ENCODE measurements at regions not wholly inside any gene's neighbourhood (a gene's known extent, or its start where the extent isn't known, plus 50 kb on each side); places are given as distances from the start of the nearest gene placed in this dataset.

- ATAC-seq = no peak
- H3K27ac ChIP-seq = no peak overlapping the region
- DNase-seq = no peak
- 51 to 58% methylated on average over 4 of the region's 4 CpGs for WGBS, 2 donors
- no peak overlapping the region for H3K4me3 ChIP-seq
- no peak for TF ChIP-seq CTCF (IDR thresholded peaks at IDR 0.05)
- no peaks in the 10 kb centered on the region for H3K4me1 ChIP-seq
- peaks cover 0 to 39% (median 25%) of the 10 kb centered on the region in 7 donors for H3K27me3 ChIP-seq
- H3K9me3 ChIP-seq = no peaks in the 10 kb centered on the region
- intact Hi-C loops (cut with DNase I) = no loop called here
- H3K36me3 ChIP-seq = no peaks in the 10 kb centered on the region
These were observed 408.5 kb downstream of the PTPRU start for GRCh38 chr1:29644812-29645211.

- Histone ChIP-seq H3K4me1 (no peaks in the 10 kb centered on the region), H3K27me3 (peaks cover 0 to 36% (median 24%) of the 10 kb centered on the region in 7 donors)
These were observed 407.6 kb downstream of the PTPRU start for GRCh38 chr1:29643838-29644440.

GRCh38 chr1:29643281-29643680, 407.0 kb downstream of the PTPRU start:
- no peak for TF ChIP-seq CTCF (IDR thresholded peaks at IDR 0.05)
- Histone ChIP-seq H3K36me3 (no peaks in the 10 kb centered on the region), H3K4me1 (no peaks in the 10 kb centered on the region), H3K9me3 (no peaks in the 10 kb centered on the region), H3K4me3 (no peak overlapping the region), H3K27me3 (peaks cover 0 to 37% (median 24%) of the 10 kb centered on the region in 7 donors), H3K27ac (no peak overlapping the region)
- 83 to 84% methylated on average over 4 of the region's 4 CpGs for WGBS, 2 donors
- no peak for ATAC-seq
- no peak for DNase-seq
- intact Hi-C loops (cut with DNase I) = no loop called here

More at GRCh38 chr1:29643838-29644440, 407.6 kb downstream of the PTPRU start:
- intact Hi-C loops (cut with DNase I) = no loop called here
- Histone ChIP-seq H3K9me3 (no peaks in the 10 kb centered on the region), H3K4me3 (no peak overlapping the region), H3K36me3 (no peaks in the 10 kb centered on the region), H3K27ac (no peak overlapping the region)
- no peak for DNase-seq
- 85 to 94% methylated on average over 1 of the region's 1 CpG for WGBS, 2 donors
- TF ChIP-seq CTCF (IDR thresholded peaks at IDR 0.05) = no peak
- ATAC-seq = no peak

- intact Hi-C loops (cut with DNase I) = no loop called here
- H3K27ac ChIP-seq = no peak overlapping the region
- peaks cover 0 to 35% (median 17%) of the 10 kb centered on the region in 7 donors for H3K27me3 ChIP-seq
- no peak overlapping the region for H3K4me3 ChIP-seq
- H3K36me3 ChIP-seq = no peaks in the 10 kb centered on the region
- no peaks in the 10 kb centered on the region for H3K9me3 ChIP-seq
- ATAC-seq = no peak
- H3K4me1 ChIP-seq = no peaks in the 10 kb centered on the region
- DNase-seq = no peak
- TF ChIP-seq CTCF (IDR thresholded peaks at IDR 0.05) = no peak
- WGBS, 2 donors = 78 to 84% methylated on average over 6 of the region's 6 CpGs
These were observed 406.2 kb downstream of the PTPRU start for GRCh38 chr1:29642519-29642918.

Measured in heart right ventricle (tissue), 16 donors.